ENCODE measurements at regions not wholly inside any gene's neighbourhood (a gene's known extent, or its start where the extent isn't known, plus 50 kb on each side); places are given as distances from the start of the nearest gene placed in this dataset.

DNA sequence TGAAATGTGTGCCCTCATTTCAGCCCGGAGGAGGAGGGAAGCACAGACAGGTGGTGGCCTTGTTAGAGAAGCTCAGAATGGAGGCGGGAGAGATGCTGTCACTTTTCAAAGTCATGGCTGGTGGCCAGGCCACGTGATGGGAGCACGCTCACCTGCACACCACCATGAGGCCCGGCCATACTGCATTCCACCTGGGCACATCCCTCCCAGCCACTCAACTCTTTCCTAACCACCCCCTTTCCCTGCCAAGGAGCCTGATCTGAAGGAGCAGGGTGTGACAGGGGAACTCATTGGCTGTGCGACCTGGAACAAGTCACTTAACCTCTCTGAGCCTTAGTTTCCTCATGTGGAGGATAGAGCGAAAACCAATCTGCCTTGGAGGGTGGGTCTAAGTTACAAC is 364.5 kb downstream of the CTTN start:
- Histone ChIP-seq H3K9me3 (ENCODE audit: low read depth, low read length, poor library complexity, severe bottlenecking) (no peaks in the 10 kb centered on the region), H3K4me1 (ENCODE audit: insufficient read depth, low read length, poor library complexity, severe bottlenecking) (no peaks in the 10 kb centered on the region), H3K4me3 (ENCODE audit: low read depth, low read length, poor library complexity, severe bottlenecking) (no peak overlapping the region), H3K36me3 (ENCODE audit: insufficient read depth, low read length, poor library complexity, severe bottlenecking) (no peaks in the 10 kb centered on the region), H3K27ac (ENCODE audit: low read depth, low read length, poor library complexity, severe bottlenecking) (no peak overlapping the region), H3K27me3 (replicated peaks; ENCODE audit: insufficient read depth, low read depth, low read length, poor library complexity) (peaks cover 4% of the 10 kb centered on the region)
- TF ChIP-seq EZH2 (IDR thresholded peaks at IDR 0.05; ENCODE audit: borderline replicate concordance, low read depth, low read length, poor library complexity, severe bottlenecking), result no peak
- TF ChIP-seq, protein P1, sequence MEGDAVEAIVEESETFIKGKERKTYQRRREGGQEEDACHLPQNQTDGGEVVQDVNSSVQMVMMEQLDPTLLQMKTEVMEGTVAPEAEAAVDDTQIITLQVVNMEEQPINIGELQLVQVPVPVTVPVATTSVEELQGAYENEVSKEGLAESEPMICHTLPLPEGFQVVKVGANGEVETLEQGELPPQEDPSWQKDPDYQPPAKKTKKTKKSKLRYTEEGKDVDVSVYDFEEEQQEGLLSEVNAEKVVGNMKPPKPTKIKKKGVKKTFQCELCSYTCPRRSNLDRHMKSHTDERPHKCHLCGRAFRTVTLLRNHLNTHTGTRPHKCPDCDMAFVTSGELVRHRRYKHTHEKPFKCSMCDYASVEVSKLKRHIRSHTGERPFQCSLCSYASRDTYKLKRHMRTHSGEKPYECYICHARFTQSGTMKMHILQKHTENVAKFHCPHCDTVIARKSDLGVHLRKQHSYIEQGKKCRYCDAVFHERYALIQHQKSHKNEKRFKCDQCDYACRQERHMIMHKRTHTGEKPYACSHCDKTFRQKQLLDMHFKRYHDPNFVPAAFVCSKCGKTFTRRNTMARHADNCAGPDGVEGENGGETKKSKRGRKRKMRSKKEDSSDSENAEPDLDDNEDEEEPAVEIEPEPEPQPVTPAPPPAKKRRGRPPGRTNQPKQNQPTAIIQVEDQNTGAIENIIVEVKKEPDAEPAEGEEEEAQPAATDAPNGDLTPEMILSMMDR (conservative IDR thresholded peaks at IDR 0.05; ENCODE audit: low read depth, low read length), result no peak
- ChIA-PET CTCF (no interaction called here), POLR2A (ENCODE audit: low non-redundant PET) (no interaction called here)
- DNase-seq (ENCODE audit: low spot score), result no peak
- no TSS peak for BruUV-seq (replicated peaks)
- intact Hi-C loops (cut with micrococcal nuclease; ENCODE audit: unreplicated experiment), result no loop called here

DNA sequence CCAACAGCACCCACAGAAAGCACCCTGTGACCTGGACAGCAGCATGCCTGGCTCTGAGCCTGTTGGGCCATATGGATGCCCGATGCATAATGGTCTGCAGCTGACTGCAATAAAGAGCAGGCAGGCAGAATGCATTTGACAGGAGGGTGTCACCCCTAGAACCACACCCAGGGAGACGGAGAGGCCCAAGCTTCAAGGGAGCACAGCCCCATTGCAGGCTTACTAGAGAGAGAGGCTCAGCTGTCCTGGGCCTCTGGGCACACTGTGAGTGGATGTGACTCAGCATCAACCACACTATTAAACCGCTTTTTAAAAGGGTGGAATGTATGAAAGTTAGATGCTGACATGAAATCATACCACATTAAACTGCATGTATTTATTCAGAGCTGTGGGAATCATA is 365.3 kb downstream of the CTTN start:
- POLR2A ChIA-PET (ENCODE audit: low non-redundant PET), result no interaction called here
- no peak overlapping the region for H3K4me3 ChIP-seq (ENCODE audit: low read depth, low read length, poor library complexity, severe bottlenecking)
- intact Hi-C loops (cut with micrococcal nuclease; ENCODE audit: unreplicated experiment), result no loop called here
- CTCF ChIA-PET, result no interaction called here
- TF ChIP-seq EZH2 (IDR thresholded peaks at IDR 0.05; ENCODE audit: borderline replicate concordance, low read depth, low read length, poor library complexity, severe bottlenecking), result no peak
- TF ChIP-seq, protein P1 (conservative IDR thresholded peaks at IDR 0.05; ENCODE audit: low read depth, low read length), result no peak
- no peak overlapping the region for H3K27ac ChIP-seq (ENCODE audit: low read depth, low read length, poor library complexity, severe bottlenecking)
- BruUV-seq (replicated peaks), result no TSS peak
- DNase-seq (ENCODE audit: low spot score), result no peak
- no peaks in the 10 kb centered on the region for H3K4me1 ChIP-seq (ENCODE audit: insufficient read depth, low read length, poor library complexity, severe bottlenecking)
- peaks cover 4% of the 10 kb centered on the region for H3K27me3 ChIP-seq (replicated peaks; ENCODE audit: insufficient read depth, low read depth, low read length, poor library complexity)
- H3K36me3 ChIP-seq (ENCODE audit: insufficient read depth, low read length, poor library complexity, severe bottlenecking), result no peaks in the 10 kb centered on the region
- no peaks in the 10 kb centered on the region for H3K9me3 ChIP-seq (ENCODE audit: low read depth, low read length, poor library complexity, severe bottlenecking)

DNA sequence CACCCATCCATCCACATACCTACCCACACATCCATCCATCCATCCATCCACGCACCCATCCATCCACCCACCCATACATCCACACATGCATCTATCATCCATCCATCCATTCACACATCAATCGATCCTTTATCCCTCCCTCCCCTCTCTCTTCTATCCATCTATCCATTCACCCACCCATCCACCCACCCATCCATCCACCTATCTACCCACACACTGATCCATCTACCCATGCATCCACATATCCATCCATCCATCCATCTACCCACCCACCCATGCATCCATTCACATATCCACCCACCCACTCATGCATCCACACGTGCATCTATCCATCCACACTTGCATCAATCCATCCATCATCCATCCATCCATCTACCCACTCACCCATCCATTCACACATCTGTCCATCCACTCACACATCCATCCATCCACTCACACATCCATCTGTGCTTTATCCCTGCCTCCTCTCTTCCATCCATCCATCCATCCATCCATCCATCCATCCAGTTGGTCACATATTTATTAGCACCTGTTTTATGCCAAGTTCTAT is 366.1 kb downstream of the CTTN start:
- Histone ChIP-seq H3K4me1 (ENCODE audit: insufficient read depth, low read length, poor library complexity, severe bottlenecking) (no peaks in the 10 kb centered on the region), H3K27ac (ENCODE audit: low read depth, low read length, poor library complexity, severe bottlenecking) (no peak overlapping the region), H3K27me3 (replicated peaks; ENCODE audit: insufficient read depth, low read depth, low read length, poor library complexity) (peaks cover 4% of the 10 kb centered on the region), H3K4me3 (ENCODE audit: low read depth, low read length, poor library complexity, severe bottlenecking) (no peak overlapping the region), H3K9me3 (ENCODE audit: low read depth, low read length, poor library complexity, severe bottlenecking) (no peaks in the 10 kb centered on the region), H3K36me3 (ENCODE audit: insufficient read depth, low read length, poor library complexity, severe bottlenecking) (no peaks in the 10 kb centered on the region)
- POLR2A ChIA-PET (ENCODE audit: low non-redundant PET), result no interaction called here
- intact Hi-C loops (cut with micrococcal nuclease; ENCODE audit: unreplicated experiment), result no loop called here
- TF ChIP-seq, protein P1 (conservative IDR thresholded peaks at IDR 0.05; ENCODE audit: low read depth, low read length), result no peak
- TF ChIP-seq EZH2 (IDR thresholded peaks at IDR 0.05; ENCODE audit: borderline replicate concordance, low read depth, low read length, poor library complexity, severe bottlenecking), result no peak
- no peak for DNase-seq (ENCODE audit: low spot score)
- CTCF ChIA-PET, result no interaction called here
- no TSS peak for BruUV-seq (replicated peaks)

All from A673 (cell line).